ENCODE measurements at regions not wholly inside any gene's neighbourhood (a gene's known extent, or its start where the extent isn't known, plus 50 kb on each side); places are given as distances from the start of the nearest gene placed in this dataset.

GRCh38 chr5:22908129-22908528 lies 55.0 kb upstream of the CDH12 start:
- no peak for DNase-seq (ENCODE audit: low read depth)
- TF ChIP-seq CTCF (IDR thresholded peaks at IDR 0.05; ENCODE audit: insufficient read depth, low read length, poor library complexity, severe bottlenecking): no peak
- Histone ChIP-seq H3K36me3 (ENCODE audit: control insufficient read depth, insufficient read depth, low read length) (no peaks in the 10 kb centered on the region), H3K4me3 (ENCODE audit: low read depth, low read length) (no peak overlapping the region), H3K27me3 (ENCODE audit: control insufficient read depth, insufficient read depth, low read length) (no peaks in the 10 kb centered on the region)
